Ovary (tissue), 7 donors: ENCODE measurements at regions not wholly inside any gene's neighbourhood (a gene's known extent, or its start where the extent isn't known, plus 50 kb on each side); places are given as distances from the start of the nearest gene placed in this dataset.
"Not testable (repeated sequence)": the region's sequence is repeated elsewhere in the genome, so short reads cannot be mapped to it uniquely, and the experiment has no call there.

Experiments
- DNase-seq, 5 donors: peaks; one replicate each; pipeline ENCODE4 v3.0.0-alpha.2; 2019 to 2020
- H3K27ac ChIP-seq, 2 donors: fragments of 200-600 bp; one replicate each; pipeline versions ENCODE4 v1.5.1 to v1.8.0; 2019 to 2022
- H3K27me3 ChIP-seq: fragments of 200-600 bp; one replicate; pipeline ENCODE4 v1.8.0; 2022
- H3K36me3 ChIP-seq: fragments of 200-600 bp; sonication (generic); one replicate; pipeline ENCODE4 v1.5.1; 2019
- H3K4me1 ChIP-seq: one replicate; pipeline ENCODE4 v1.8.1; 2013; ENCODE audit warnings: mild to moderate bottlenecking, moderate library complexity; ENCODE audit not compliant: insufficient read depth
- H3K4me3 ChIP-seq: fragments of 200-600 bp; sonication (generic); one replicate; pipeline ENCODE4 v1.5.1; 2017
- H3K9me3 ChIP-seq, 2 donors: fragments of 200-600 bp in 1 of 2; sonication (generic) in 1 of 2; one replicate each; pipeline versions ENCODE4 v1.5.1 to v1.8.1; 2013 to 2019; ENCODE audit warnings: mild to moderate bottlenecking in 1 of 2, moderate library complexity in 1 of 2
- CTCF ChIP-seq, 3 donors: fragments of 450-650 bp in 2 of 3; fragments of 200-600 bp in 1 of 3; IDR thresholded peaks; one replicate each; pipeline versions ENCODE4 v1.5.1 to v1.8.0; 2016 to 2022; ENCODE audit warnings: antibody characterized with exemption in 3 of 3, mild to moderate bottlenecking in 1 of 3
- EP300 ChIP-seq: sonication (generic); formaldehyde crosslinking; IDR thresholded peaks from one replicate; pipeline ENCODE4 v1.6.1; 2017; ENCODE audit warnings: antibody characterized with exemption
- POLR2A ChIP-seq: fragments of 450-650 bp; IDR thresholded peaks from one replicate; pipeline ENCODE4 v1.6.1; 2017; ENCODE audit warnings: antibody characterized with exemption, mild to moderate bottlenecking, moderate library complexity
- WGBS, 3 donors: extraction: QIAGEN DNeasy Blood & Tissue Kit in 1 of 3; methylation state at CpG; one replicate each; pipeline versions ENCODE4 v1.1.5 to v1.1.7; 2013 to 2017; 5-methylcytosine and 5-hydroxymethylcytosine counted together
- intact Hi-C, 4 donors: fragments of 100-400 bp; cut with DNase I; formaldehyde crosslinking; loops; one replicate each; pipeline versions ENCODE4 v1.11.0 to v1.15.1; 2022 to 2023
- donor health status: DM: no; HTN: no; CAD: no; lungs with moderate emphysema.
- donor health status: DM: no; HTN: no; CAD: no.
- donor health status: Bipolar disorder and iron deficiency.
- donor health status: DM: no; HTN: no; CAD: no.
- donor health status: DM: yes; HTN: yes; CAD: no.

GRCh38 chr12:113710216-113710615, 238.5 kb upstream of the LHX5 start:
- no peaks in the 10 kb centered on the region for H3K9me3 ChIP-seq
- H3K27ac ChIP-seq, result no peak overlapping the region
- intact Hi-C loops, result no loop called here
- 65 to 79% (median 70%) methylated on average over 5 of the region's 5 CpGs for WGBS, 3 donors
- no peaks in the 10 kb centered on the region for H3K27me3 ChIP-seq
- no peaks in the 10 kb centered on the region for H3K36me3 ChIP-seq
- DNase-seq, result no peak
- H3K4me3 ChIP-seq, result no peak overlapping the region
- H3K4me1 ChIP-seq, result no peaks in the 10 kb centered on the region
- no peak for TF ChIP-seq EP300
- no peak for TF ChIP-seq CTCF (IDR thresholded peaks at IDR 0.05)
- TF ChIP-seq POLR2A, result no peak

- Histone ChIP-seq H3K4me3 (no peak overlapping the region), H3K9me3 (no peaks in the 10 kb centered on the region), H3K27me3 (no peaks in the 10 kb centered on the region), H3K4me1 (no peaks in the 10 kb centered on the region), H3K36me3 (no peaks in the 10 kb centered on the region), H3K27ac (no peak overlapping the region)
- intact Hi-C loops, result no loop called here
- no peak for TF ChIP-seq EP300
- no peak for TF ChIP-seq POLR2A
- no peak for TF ChIP-seq CTCF (IDR thresholded peaks at IDR 0.05)
- 81 to 92% (median 87%) methylated on average over 3 of the region's 3 CpGs for WGBS, 3 donors
- no peak for DNase-seq
Observed at GRCh38 chr12:113709456-113709855, 237.8 kb upstream of the LHX5 start.

- H3K4me3 ChIP-seq, result no peak overlapping the region
- intact Hi-C loops, result no loop called here
- no peak for TF ChIP-seq CTCF (IDR thresholded peaks at IDR 0.05)
- no peak for TF ChIP-seq POLR2A
- TF ChIP-seq EP300, result no peak
- no peaks in the 10 kb centered on the region for H3K36me3 ChIP-seq
- no peak overlapping the region for H3K27ac ChIP-seq
- 69 to 74% (median 71%) methylated on average over 11 of the region's 11 CpGs for WGBS, 3 donors
- no peaks in the 10 kb centered on the region for H3K4me1 ChIP-seq
- no peaks in the 10 kb centered on the region for H3K27me3 ChIP-seq
- DNase-seq, result no peak
- H3K9me3 ChIP-seq, result no peaks in the 10 kb centered on the region
Observed at GRCh38 chr12:113702836-113703235, 231.2 kb upstream of the LHX5 start.

GRCh38 chr12:113702276-113702675, 230.6 kb upstream of the LHX5 start:
- 21 to 46% (median 24%) methylated on average over 4 of the region's 4 CpGs for WGBS, 3 donors
- no peak for DNase-seq
- Histone ChIP-seq H3K4me3 (no peak overlapping the region), H3K9me3 (no peaks in the 10 kb centered on the region), H3K36me3 (no peaks in the 10 kb centered on the region), H3K27ac (no peak overlapping the region), H3K4me1 (no peaks in the 10 kb centered on the region), H3K27me3 (no peaks in the 10 kb centered on the region)
- intact Hi-C loops, result no loop called here
- no peak for TF ChIP-seq CTCF (IDR thresholded peaks at IDR 0.05)
- TF ChIP-seq POLR2A, result no peak
- no peak for TF ChIP-seq EP300

GRCh38 chr12:113700943-113701342, 229.3 kb upstream of the LHX5 start:
- Histone ChIP-seq H3K27me3 (no peaks in the 10 kb centered on the region), H3K27ac (no peak overlapping the region), H3K9me3 (no peaks in the 10 kb centered on the region), H3K4me1 (no peaks in the 10 kb centered on the region), H3K36me3 (no peaks in the 10 kb centered on the region), H3K4me3 (no peak overlapping the region)
- intact Hi-C loops, result no loop called here
- no peak for DNase-seq
- WGBS, 3 donors, result 3 to 5% (median 3%) methylated on average over 4 to 5 of the region's 5 CpGs
- TF ChIP-seq POLR2A (no peak), EP300 (no peak), CTCF (IDR thresholded peaks at IDR 0.05) (no peak)

GRCh38 chr12:113699984-113700383, 228.3 kb upstream of the LHX5 start:
- 35 to 75% (median 51%) methylated on average over 3 of the region's 3 CpGs for WGBS, 3 donors
- H3K9me3 ChIP-seq, intact Hi-C loops, DNase-seq, H3K4me3 ChIP-seq, H3K4me1 ChIP-seq, H3K27me3 ChIP-seq, H3K36me3 ChIP-seq, H3K27ac ChIP-seq: not testable (repeated sequence)
